ENCODE measurements at regions not wholly inside any gene's neighbourhood (a gene's known extent, or its start where the extent isn't known, plus 50 kb on each side); places are given as distances from the start of the nearest gene placed in this dataset.

DNA sequence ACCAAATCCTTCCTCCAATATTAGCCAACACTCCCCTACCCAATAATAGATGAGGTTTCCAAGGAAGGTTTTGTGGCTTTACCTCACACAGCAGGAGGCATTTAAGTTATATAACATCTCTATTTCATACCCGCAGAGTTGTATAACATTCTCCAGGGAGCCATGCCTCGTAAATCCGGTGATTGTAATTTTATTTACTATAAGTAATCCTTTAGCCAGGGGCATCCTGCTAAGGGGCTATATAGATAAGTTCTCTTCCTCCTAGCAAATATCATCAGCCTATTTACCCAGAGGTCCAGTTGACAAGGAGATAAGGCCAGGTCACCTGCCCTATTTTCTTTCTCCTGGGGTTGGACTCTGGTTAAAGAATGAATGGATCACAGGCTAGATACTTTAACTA lies 2051.0 kb downstream of the EFNA5 start:
- TF ChIP-seq, protein P1, sequence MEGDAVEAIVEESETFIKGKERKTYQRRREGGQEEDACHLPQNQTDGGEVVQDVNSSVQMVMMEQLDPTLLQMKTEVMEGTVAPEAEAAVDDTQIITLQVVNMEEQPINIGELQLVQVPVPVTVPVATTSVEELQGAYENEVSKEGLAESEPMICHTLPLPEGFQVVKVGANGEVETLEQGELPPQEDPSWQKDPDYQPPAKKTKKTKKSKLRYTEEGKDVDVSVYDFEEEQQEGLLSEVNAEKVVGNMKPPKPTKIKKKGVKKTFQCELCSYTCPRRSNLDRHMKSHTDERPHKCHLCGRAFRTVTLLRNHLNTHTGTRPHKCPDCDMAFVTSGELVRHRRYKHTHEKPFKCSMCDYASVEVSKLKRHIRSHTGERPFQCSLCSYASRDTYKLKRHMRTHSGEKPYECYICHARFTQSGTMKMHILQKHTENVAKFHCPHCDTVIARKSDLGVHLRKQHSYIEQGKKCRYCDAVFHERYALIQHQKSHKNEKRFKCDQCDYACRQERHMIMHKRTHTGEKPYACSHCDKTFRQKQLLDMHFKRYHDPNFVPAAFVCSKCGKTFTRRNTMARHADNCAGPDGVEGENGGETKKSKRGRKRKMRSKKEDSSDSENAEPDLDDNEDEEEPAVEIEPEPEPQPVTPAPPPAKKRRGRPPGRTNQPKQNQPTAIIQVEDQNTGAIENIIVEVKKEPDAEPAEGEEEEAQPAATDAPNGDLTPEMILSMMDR (optimal IDR thresholded peaks at IDR 0.05 in 1 of 3, IDR thresholded peaks at IDR 0.05 in 1 of 3, conservative IDR thresholded peaks at IDR 0.05 in 1 of 3; ENCODE audit: extremely low read depth in 1 of 3, insufficient read depth in 2 of 3, low read length in 3 of 3) = no peak
- no peak for TF ChIP-seq EZH2 (IDR thresholded peaks at IDR 0.05; ENCODE audit: low read length)
